ENCODE measurements at regions not wholly inside any gene's neighbourhood (a gene's known extent, or its start where the extent isn't known, plus 50 kb on each side); places are given as distances from the start of the nearest gene placed in this dataset.
"Not testable (repeated sequence)": the region's sequence is repeated elsewhere in the genome, so short reads cannot be mapped to it uniquely, and the experiment has no call there.

- Mint-ChIP-seq H3K27ac (no peak overlapping the region), H3K9me3 (peaks cover 4% of the 10 kb centered on the region), H3K36me3 (no peaks in the 10 kb centered on the region), H3K27me3 (no peaks in the 10 kb centered on the region), H3K4me1 (no peaks in the 10 kb centered on the region), H3K4me3 (no peak overlapping the region)
- no peak for DNase-seq (ENCODE audit: low spot score in 2 of 2)
- no peak for ATAC-seq (ENCODE audit: low read depth)
Measured at GRCh38 chr20:12564979-12565378, 443.8 kb upstream of the SPTLC3 start.

- H3K36me3 Mint-ChIP-seq = no peaks in the 10 kb centered on the region
- peaks cover 2% of the 10 kb centered on the region for H3K9me3 Mint-ChIP-seq
- ATAC-seq (ENCODE audit: low read depth) = no peak
- no peak for DNase-seq (ENCODE audit: low spot score in 2 of 2)
- H3K4me1 Mint-ChIP-seq = no peaks in the 10 kb centered on the region
- H3K4me3 Mint-ChIP-seq = no peak overlapping the region
- no peaks in the 10 kb centered on the region for H3K27me3 Mint-ChIP-seq
- H3K27ac Mint-ChIP-seq = no peak overlapping the region
Measured at GRCh38 chr20:12566596-12566995, 442.2 kb upstream of the SPTLC3 start.

- Mint-ChIP-seq H3K27ac (no peak overlapping the region), H3K27me3 (no peaks in the 10 kb centered on the region), H3K9me3 (peaks cover 2% of the 10 kb centered on the region), H3K4me3 (no peak overlapping the region), H3K4me1 (no peaks in the 10 kb centered on the region), H3K36me3 (no peaks in the 10 kb centered on the region)
- no peak for DNase-seq (ENCODE audit: low spot score in 2 of 2)
- no peak for ATAC-seq (ENCODE audit: low read depth)
Measured at GRCh38 chr20:12570371-12570770, 438.4 kb upstream of the SPTLC3 start.

- Mint-ChIP-seq H3K27ac (no peak overlapping the region), H3K36me3 (no peaks in the 10 kb centered on the region)
Measured at GRCh38 chr20:12573442-12573841, 435.3 kb upstream of the SPTLC3 start.

GRCh38 chr20:12575352-12576095 is 433.2 kb upstream of the SPTLC3 start:
- no peak for ATAC-seq (ENCODE audit: low read depth)
- no peak overlapping the region for H3K4me3 Mint-ChIP-seq
- no peak overlapping the region for H3K27ac Mint-ChIP-seq
- DNase-seq (ENCODE audit: low spot score in 2 of 2) = no peak
- H3K9me3 Mint-ChIP-seq = no peaks in the 10 kb centered on the region
- H3K36me3 Mint-ChIP-seq = no peaks in the 10 kb centered on the region
- no peaks in the 10 kb centered on the region for H3K4me1 Mint-ChIP-seq
- no peaks in the 10 kb centered on the region for H3K27me3 Mint-ChIP-seq

More at GRCh38 chr20:12573442-12573841, 435.3 kb upstream of the SPTLC3 start:
- ATAC-seq (ENCODE audit: low read depth) (no peak), DNase-seq (ENCODE audit: low spot score in 2 of 2) (no peak)
- Mint-ChIP-seq H3K4me1 (no peaks in the 10 kb centered on the region), H3K9me3 (no peaks in the 10 kb centered on the region), H3K4me3 (no peak overlapping the region), H3K27me3 (no peaks in the 10 kb centered on the region)

- Mint-ChIP-seq H3K4me1 (no peaks in the 10 kb centered on the region), H3K4me3 (no peak overlapping the region), H3K27ac (no peak overlapping the region), H3K9me3 (peaks cover 2% of the 10 kb centered on the region), H3K36me3 (no peaks in the 10 kb centered on the region), H3K27me3 (peaks cover 1% of the 10 kb centered on the region)
- ATAC-seq (ENCODE audit: low read depth) (no peak), DNase-seq (ENCODE audit: low spot score in 2 of 2) (no peak)
Measured at GRCh38 chr20:12577213-12577612, 431.6 kb upstream of the SPTLC3 start.

- ATAC-seq (ENCODE audit: low read depth) = no peak
- H3K4me3 Mint-ChIP-seq = no peak overlapping the region
- no peaks in the 10 kb centered on the region for H3K4me1 Mint-ChIP-seq
- peaks cover 1% of the 10 kb centered on the region for H3K27me3 Mint-ChIP-seq
- peaks cover 2% of the 10 kb centered on the region for H3K9me3 Mint-ChIP-seq
- no peak overlapping the region for H3K27ac Mint-ChIP-seq
- DNase-seq (ENCODE audit: low spot score in 2 of 2) = no peak
- H3K36me3 Mint-ChIP-seq = no peaks in the 10 kb centered on the region
Measured at GRCh38 chr20:12581644-12582289, 427.0 kb upstream of the SPTLC3 start.

GRCh38 chr20:12582710-12583109 is 426.1 kb upstream of the SPTLC3 start:
- not testable (repeated sequence) for H3K4me1 Mint-ChIP-seq; ATAC-seq (ENCODE audit: low read depth); H3K36me3 Mint-ChIP-seq; H3K9me3 Mint-ChIP-seq; H3K4me3 Mint-ChIP-seq; H3K27me3 Mint-ChIP-seq; DNase-seq (ENCODE audit: low spot score in 2 of 2); H3K27ac Mint-ChIP-seq

- Mint-ChIP-seq H3K27me3 (no peaks in the 10 kb centered on the region), H3K36me3 (no peaks in the 10 kb centered on the region), H3K4me1 (no peaks in the 10 kb centered on the region), H3K9me3 (peaks cover 3% of the 10 kb centered on the region), H3K27ac (no peak overlapping the region), H3K4me3 (no peak overlapping the region)
- no peak for ATAC-seq (ENCODE audit: low read depth)
- no peak for DNase-seq (ENCODE audit: low spot score in 2 of 2)
Measured at GRCh38 chr20:12591949-12592470, 416.8 kb upstream of the SPTLC3 start.

GRCh38 chr20:12592756-12593155 is 416.0 kb upstream of the SPTLC3 start:
- Mint-ChIP-seq H3K36me3 (no peaks in the 10 kb centered on the region), H3K4me3 (no peak overlapping the region), H3K27ac (no peak overlapping the region), H3K4me1 (no peaks in the 10 kb centered on the region), H3K27me3 (no peaks in the 10 kb centered on the region), H3K9me3 (peaks cover 4% of the 10 kb centered on the region)
- no peak for DNase-seq (ENCODE audit: low spot score in 2 of 2)
- ATAC-seq (ENCODE audit: low read depth) = no peak

- no peak overlapping the region for H3K4me3 Mint-ChIP-seq
- no peak for DNase-seq (ENCODE audit: low spot score in 2 of 2)
- no peak for ATAC-seq (ENCODE audit: low read depth)
- peaks cover 4% of the 10 kb centered on the region for H3K9me3 Mint-ChIP-seq
- no peaks in the 10 kb centered on the region for H3K4me1 Mint-ChIP-seq
- H3K27ac Mint-ChIP-seq = no peak overlapping the region
- no peaks in the 10 kb centered on the region for H3K27me3 Mint-ChIP-seq
- H3K36me3 Mint-ChIP-seq = no peaks in the 10 kb centered on the region
Measured at GRCh38 chr20:12593342-12593873, 415.4 kb upstream of the SPTLC3 start.

- Mint-ChIP-seq H3K9me3 (peaks cover 4% of the 10 kb centered on the region), H3K4me1 (no peaks in the 10 kb centered on the region), H3K27ac (no peak overlapping the region), H3K36me3 (no peaks in the 10 kb centered on the region), H3K4me3 (no peak overlapping the region), H3K27me3 (no peaks in the 10 kb centered on the region)
- ATAC-seq (ENCODE audit: low read depth) (no peak), DNase-seq (ENCODE audit: low spot score in 2 of 2) (no peak)
Measured at GRCh38 chr20:12594410-12595088, 414.2 kb upstream of the SPTLC3 start.

- H3K9me3 Mint-ChIP-seq = peaks cover 4% of the 10 kb centered on the region
- H3K27ac Mint-ChIP-seq = no peak overlapping the region
Measured at GRCh38 chr20:12595841-12596240, 412.9 kb upstream of the SPTLC3 start.

GRCh38 chr20:12596863-12597262 is 411.9 kb upstream of the SPTLC3 start:
- H3K27me3 Mint-ChIP-seq = no peaks in the 10 kb centered on the region
- H3K4me1 Mint-ChIP-seq = no peaks in the 10 kb centered on the region
- ATAC-seq (ENCODE audit: low read depth) (no peak), DNase-seq (ENCODE audit: low spot score in 2 of 2) (no peak)
- H3K9me3 Mint-ChIP-seq = peaks cover 1% of the 10 kb centered on the region
- H3K4me3 Mint-ChIP-seq = no peak overlapping the region
- no peaks in the 10 kb centered on the region for H3K36me3 Mint-ChIP-seq
- H3K27ac Mint-ChIP-seq = no peak overlapping the region

More at GRCh38 chr20:12595841-12596240, 412.9 kb upstream of the SPTLC3 start:
- ATAC-seq (ENCODE audit: low read depth) (no peak), DNase-seq (ENCODE audit: low spot score in 2 of 2) (no peak)
- Mint-ChIP-seq H3K4me3 (no peak overlapping the region), H3K27me3 (no peaks in the 10 kb centered on the region), H3K4me1 (no peaks in the 10 kb centered on the region), H3K36me3 (no peaks in the 10 kb centered on the region)

All from memory B cell (primary cell).